Stimulated activated CD4-positive, alpha-beta T cell treated with anti-CD3 and anti-CD28 coated beads, Interleukin-12 subunit alpha, Interleukin-12 subunit beta, amount 100 ng/mL, for 24 hours (primary cell): ENCODE measurements at regions not wholly inside any gene's neighbourhood (a gene's known extent, or its start where the extent isn't known, plus 50 kb on each side); places are given as distances from the start of the nearest gene placed in this dataset.
"Not testable (repeated sequence)": the region's sequence is repeated elsewhere in the genome, so short reads cannot be mapped to it uniquely, and the experiment has no call there.

Experiments
- DNase-seq, 2 experiments: peaks; one replicate each; pipeline ENCODE4 v3.0.0-alpha.2; 2020; ENCODE audit warnings: low read depth in 2 of 2

DNA sequence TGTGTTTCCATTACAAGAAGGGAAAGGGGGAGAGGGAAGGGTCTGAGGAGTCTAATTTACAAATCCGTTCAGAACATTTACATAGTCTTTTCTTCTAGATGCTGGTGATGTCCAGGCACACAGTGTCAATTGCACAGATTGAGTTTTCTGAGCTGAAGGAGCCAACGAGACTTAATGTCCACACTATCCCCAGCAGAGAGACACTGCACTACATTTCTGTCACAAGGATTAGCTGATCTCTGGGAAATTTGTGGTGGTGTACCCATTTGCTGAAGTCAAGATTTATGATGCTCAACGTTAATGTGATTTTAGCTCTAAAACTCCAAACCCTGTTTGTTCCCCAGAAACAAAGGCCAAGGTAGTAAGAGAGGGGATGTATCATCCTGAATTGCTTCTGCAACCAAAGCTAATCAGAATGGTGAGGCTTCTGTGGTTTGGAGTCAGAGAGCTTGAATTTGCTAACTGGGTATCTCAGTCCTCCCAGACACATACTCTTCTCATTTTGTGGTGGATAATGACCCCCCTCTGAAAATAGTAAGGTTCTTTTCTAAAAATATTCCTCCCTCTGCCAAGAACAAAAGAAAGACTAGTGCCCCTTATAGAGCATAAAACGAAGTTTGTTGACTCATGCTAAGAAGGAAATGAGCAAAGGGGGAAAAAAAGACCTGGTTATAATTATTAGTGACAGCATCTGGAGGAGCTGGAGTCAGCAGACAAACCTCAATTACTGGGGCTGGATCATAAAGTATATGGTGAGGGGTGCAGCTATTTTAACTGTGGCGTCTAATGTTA lies 416.9 kb downstream of the PSAT1 start:
- DNase-seq: no peak

DNA sequence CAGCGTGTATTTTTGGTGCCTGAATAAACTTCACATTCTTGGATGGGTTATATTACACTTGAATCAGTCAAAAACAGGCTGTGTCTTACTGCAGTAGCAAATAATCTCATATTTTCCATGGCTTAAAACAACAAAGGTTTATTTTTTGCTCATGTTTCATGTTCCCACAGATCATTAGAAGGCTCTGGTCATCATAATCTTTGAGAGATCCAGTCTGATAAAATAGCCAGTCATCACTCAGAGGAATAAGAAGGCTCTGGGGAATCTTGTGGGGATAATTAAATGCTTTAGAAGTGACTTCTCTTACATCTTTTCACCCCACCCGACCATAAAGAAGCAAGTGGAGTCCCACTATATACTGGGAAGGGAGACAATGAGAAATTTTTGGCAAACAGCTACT lies 417.7 kb downstream of the PSAT1 start:
- DNase-seq: no peak

DNA sequence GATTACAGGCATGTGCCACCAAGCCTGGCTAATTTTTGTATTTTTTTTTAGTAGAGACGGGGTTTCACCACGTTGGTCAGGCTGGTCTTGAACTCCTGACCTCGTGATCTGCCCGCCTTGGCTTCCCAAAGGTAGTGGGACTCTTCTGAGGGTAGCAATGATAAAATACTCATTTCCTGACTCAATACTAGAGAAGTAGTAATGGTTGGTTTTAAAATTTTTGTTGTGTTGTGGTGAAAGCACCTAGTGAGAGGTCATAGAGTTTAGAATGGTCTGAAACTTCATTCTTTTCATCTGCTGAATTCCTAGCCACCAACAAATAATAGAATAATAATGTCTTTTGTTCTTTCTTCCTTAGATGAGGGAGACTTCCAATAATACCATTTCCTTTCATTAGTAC lies 422.1 kb downstream of the PSAT1 start:
- DNase-seq: not testable (repeated sequence)

DNA sequence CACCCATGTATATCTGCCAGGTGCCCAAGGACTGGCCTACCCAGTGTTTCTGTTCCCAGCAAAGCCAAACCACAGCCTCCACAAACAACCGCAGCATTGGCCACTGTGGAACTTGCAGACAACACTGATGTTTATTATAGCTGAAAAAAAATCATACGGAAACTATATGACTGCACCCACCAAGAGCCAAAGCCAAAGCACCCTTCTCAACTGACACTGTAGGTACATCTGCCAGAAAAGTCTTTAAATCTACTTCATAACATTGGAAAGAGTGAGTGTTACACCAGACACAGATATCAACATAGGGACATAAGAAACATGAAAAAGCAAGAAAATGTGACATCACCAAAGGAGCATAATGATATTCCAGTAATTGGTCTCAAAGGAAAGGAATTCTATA lies 428.0 kb downstream of the PSAT1 start:
- DNase-seq: no peak

DNA sequence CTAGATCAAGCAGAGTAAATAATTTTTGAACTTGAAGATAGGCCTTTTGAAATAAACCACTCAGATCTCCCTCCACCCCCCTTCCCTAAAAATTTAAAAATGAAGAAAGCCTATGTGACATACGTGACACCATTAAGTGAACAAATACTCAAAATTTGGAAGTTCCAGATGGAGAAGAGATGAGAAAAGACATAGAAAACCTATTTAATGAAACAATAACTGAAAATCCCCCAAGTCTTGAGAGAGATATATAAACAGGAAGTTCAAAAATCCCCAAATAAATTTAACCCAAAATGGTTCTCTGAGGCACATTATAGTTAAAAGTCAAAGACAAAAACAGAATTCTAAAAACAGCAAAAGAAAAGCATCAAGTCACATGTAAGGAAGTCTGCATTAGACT lies 428.6 kb downstream of the PSAT1 start:
- DNase-seq: no peak

DNA sequence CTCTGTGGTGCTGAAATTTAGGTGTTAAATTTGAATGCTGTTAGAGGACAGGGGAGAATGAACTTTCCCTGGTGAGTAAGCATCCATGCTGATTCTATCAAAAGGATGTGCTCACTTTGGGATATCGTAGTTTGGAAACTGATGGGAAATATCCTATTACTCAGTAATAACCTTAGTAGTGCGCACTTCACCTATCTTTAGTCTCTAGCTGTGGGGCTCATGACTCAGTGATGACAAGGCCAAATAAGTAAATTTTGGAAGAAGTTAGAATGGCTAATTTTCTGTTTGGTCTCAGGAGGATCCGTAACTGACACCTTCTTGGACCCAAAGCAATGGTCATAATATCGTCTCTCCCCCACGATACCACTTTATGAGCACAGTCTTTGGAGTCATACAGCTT lies 448.4 kb downstream of the PSAT1 start:
- DNase-seq: no peak

DNA sequence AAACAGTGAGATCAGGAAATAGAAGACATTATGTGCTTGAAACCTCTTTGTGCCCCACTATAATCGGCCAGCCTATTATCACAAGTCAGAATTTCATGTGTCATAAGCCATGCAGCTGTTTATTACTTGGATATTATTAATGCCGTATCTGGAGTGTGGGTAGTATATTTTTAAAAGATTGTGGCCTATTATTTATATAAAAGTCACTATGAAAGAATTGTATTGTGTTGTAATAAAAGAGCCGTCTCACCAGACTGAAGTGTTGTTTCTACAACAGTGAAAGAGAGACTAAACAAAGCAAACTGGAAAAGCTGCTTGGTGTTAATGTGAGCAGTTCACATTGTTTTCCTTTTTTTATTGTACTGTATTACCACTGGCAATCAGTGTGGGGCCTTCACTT lies 449.1 kb downstream of the PSAT1 start:
- no peak for DNase-seq

DNA sequence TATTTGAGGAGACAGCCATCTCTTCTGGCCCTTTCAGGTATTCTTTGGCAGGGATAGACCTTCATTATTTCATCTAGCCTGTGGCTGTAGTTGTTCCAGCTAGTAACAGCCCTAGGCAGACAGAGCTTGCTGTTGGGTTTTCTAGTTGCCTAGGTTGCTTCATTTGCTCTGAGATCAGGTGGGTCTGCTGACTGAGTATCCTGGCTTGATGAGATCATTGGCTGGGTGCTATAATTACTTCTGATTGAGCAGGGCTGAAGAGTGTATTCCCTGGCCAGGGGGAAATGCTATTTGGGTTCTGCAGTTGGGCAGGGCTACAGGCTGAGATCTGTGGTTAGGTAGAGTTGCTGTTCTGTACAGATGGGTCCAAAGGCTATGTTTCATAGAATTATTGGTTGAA lies 456.1 kb downstream of the PSAT1 start:
- DNase-seq: no peak

DNA sequence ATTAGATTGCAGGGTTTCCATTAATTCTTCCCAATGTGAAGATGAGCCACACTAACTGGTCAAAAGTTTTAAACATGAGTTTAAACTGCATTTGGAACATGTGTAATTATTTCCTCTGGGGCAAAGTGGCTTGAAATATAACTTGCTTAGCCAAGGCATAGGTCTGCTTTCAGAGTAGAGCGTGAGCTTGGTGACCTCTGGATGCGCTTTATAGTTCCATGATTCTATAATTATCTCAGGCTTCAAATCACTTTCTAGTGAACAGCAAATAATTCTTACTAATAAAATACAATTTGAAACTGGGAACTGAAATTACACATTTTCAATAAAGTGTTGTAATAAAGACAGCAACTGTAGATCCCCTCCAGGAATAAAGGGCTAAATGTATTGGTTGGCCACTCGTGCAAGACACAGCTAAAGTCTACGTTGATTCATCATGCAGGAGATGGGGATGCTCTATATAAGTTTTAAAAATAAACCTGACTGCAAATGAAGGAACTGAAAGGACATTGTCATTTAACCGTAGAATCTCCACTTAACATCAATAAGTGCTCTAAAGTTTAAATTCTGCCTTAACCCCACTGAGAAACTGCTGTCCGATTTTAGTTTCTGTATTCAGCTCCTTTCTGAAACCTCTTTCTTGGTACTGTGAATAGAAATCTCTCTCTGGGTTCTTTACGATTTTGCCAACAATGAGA lies 460.0 kb downstream of the PSAT1 start:
- no peak for DNase-seq

DNA sequence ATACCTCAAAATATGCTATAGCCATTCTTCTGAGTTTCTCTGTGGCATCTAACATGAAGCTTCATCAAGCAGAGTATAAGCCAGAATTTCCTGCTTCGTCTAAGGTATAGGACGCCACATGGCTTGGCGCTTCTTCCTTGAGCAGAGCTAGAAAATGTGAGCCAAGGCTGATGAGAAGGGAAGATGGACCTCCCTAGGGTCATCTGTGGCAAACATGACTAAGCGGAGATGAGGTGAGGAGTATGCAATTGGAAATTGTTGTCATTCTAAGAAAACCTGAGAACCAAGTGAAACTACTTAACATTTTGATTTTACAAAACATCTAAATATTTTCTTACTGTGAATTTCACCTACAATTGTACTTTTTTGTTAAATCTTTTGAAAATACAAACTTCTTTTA lies 466.5 kb downstream of the PSAT1 start:
- DNase-seq: no peak

DNA sequence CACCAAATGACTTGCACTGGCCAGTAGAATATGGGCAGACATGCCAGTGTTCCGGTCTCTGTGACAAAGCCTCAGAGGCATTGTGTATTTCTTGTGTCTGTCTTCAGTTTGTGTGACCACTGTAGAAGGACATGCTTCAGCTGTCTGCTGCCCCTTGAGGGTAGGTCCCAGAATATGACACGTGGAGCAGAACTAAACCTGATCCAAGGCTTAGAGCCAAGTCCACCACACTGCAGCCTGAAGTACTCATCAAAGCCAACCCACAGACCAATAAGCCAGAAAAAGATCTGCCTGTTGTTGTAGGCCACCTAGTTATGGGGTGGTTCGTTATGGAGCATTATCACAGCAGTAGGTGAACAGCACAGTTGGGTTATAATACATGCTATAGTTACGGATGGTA lies 468.9 kb downstream of the PSAT1 start:
- no peak for DNase-seq

DNA sequence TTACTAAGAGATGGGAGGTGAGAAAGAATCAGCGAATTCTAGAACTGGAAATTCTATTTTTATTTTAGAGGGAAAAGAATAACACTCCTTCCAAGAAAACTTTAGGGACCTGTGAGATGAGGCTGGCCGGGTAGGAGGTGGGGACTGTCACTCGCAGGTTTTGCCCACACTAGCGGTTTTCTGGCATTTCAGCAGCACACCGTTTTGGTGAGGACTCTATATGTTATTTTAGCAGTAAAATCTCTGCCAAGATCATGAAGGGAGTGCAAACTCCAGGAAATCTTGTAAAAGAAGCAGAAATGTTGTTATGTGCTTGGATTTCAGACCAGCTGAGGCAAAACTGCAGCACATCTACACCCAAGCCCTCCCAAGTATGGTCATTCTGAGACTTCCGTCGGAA lies 470.6 kb downstream of the PSAT1 start:
- no peak for DNase-seq

DNA sequence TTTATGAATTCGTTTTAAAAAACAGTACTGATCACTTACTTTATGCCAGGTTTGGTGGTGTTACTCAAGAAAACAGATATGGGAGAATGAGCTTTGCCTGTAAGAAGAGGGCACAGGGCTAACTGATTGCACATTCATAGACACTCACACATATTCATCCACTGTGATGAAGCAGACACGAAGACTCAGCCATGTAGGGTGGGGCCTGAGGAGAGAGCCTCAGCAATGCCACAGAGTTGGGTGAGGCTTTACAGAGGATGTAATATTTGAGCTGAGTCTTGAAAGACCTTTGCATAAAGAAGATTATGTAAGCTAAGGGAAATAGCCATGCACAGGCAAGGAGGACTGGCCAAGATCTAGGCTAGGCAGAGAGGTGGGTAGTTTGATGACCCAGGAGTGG lies 472.8 kb downstream of the PSAT1 start:
- no peak for DNase-seq

DNA sequence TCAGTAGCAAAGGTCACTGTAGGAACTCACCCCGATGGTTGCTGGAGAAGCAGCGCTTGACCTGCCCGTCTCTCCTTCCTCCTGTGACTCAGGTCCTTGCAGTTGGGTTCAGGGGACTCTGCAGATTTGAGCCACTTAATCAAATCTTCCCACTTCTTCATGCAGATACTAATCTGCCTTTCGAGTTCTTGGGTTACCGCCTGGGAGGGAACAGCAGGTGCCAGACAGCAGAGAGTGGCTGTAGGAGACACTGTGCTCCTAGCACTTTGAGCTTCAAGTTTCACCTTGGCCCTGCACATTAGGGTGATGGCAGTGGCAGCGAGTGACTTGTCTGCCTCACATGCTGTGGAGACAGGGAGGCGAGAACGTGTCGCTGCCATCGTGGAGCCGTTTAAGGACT lies 478.3 kb downstream of the PSAT1 start:
- no peak for DNase-seq

DNA sequence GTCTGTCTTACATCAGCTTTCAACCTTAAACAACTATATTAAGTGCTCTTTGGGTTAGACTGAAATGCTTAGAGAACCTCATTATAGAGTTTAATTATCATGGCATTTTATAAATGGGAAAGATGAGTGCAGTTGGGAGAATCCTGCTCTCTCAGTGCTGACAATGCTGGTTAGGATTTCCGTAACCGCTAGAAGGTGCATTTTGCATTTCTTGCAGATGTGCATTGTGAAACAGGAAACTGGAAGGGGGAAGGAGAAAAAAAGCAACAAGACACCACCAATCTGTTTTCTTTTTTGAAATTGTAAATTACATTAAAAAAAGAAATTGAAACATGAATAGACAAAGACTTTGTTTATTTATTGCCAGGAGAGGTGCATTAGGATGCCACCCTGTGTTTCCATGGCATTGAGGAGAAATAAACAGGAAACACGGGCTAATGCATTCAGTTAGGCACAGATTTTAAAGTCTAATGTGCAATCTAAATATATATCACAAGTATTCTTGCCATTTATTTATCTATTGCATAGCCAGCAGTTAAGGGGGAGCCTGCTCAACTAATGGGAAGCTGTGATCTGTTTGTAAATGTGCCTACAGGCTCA lies 478.9 kb downstream of the PSAT1 start:
- no peak for DNase-seq

DNA sequence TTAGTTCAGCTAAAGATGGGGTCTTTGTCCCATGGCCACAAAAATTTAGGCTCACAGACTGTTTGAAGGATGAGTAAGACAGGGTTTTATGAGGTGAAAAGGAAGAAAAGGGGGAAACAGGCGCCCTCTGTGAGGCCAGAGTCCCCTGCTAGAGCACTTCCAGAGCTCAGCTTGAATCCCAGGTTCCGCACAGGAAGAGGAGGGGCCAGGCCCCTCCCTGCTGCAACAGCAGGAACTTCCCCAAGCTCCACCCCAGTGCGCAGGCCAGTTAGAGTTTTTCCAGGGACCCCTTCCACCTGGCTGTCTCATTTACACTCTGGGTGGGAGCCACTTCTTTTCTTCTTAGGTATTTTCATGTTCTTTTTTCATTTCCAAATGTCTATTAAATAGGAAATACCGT lies 480.8 kb downstream of the PSAT1 start:
- DNase-seq: no peak

DNA sequence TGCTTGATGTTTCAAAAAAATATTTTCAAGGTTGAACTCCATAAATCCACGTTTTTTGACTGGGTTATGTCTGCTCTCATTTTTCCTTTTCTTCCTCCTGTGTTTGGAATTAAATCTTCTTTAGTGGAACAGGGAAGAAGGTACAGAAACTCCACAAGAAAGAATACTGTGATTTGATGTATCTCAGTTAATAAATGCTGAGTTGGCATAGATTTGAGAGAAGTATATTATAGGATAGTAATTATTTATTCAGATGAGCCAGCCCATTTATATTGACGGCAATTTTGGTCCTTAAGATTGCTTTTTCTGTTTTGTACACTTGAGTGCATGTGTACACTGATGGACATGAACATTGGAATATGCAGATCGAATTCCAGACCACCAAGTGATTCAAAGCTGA lies 481.4 kb downstream of the PSAT1 start:
- no peak for DNase-seq

DNA sequence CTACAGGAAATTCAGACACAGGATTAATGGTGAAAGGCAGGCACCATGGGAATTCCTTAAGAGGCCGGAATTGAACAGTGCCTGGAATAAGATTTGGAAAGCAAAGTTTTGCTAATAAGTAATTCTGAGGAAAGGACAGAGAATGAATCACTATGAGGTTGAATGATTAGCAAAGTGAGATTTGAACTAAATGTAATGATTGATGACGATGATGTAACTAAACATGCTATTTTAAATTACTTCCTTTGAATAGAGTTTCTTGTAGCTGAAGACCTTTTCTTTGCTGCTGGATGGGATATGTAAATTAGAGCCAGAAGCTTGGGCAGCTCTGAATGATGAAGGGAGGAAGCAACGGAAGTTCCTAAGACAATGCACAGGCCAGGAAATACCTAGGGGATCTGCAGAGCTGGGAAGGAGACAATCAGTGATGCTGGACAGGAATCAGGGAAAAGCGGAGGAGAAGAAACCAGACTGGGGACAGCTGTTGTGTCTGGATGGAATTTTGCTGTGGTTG lies 482.0 kb downstream of the PSAT1 start:
- no peak for DNase-seq

DNA sequence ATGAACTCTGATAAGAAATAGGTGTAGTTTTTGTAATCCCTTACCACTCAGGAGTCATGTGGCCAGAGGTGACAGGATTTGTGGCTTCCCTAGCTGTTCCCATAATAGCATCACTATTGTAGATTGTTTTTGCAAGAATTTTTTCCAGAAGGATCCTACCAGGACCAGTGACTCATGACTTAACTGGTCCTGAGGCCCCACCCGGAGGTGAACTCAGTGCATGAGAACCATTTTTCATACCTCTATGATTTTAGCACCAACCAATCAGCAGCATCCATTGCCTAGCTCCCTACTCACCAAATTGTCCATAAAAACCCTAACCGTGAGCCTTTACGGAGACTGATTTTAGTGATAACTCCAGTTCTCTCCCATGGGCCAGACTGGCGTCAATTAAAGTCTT lies 484.8 kb downstream of the PSAT1 start:
- no peak for DNase-seq

DNA sequence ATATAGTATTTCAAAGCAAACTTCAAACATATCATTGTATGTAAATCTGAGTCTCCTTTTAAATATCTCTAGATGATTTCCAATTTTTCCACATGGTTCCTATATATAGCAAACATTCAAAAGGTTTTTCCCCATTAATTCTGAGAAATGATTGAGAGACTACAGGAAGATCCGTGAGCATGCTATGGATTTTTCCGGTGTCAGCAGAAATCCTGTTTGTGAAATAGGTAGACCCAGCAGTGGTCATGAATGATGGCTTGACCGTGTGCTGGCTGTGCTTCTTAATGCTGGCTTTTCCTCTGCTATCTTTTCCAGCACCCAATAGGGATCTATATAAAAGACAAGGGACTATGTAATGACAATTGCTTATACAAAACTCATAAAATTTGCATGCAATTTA lies 485.3 kb downstream of the PSAT1 start:
- no peak for DNase-seq

DNA sequence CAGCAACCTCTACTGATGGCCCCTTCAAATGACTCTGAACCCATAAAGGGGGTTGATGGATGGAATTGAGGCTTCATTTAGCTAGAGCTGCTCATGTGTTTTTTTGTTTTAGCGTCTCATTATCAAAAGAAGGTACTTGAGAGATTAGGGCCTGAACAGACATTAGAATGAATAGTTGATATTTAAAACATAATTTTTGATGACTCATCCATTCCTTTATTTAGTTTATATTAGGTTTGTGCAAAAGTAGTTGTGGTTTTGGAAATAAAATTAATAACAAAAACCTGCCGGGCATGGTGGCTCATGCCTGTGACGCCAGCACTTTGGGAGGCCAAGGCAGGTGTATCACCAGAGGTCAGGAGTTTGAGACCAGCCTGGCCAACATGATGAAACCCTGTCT lies 485.9 kb downstream of the PSAT1 start:
- DNase-seq: no peak

DNA sequence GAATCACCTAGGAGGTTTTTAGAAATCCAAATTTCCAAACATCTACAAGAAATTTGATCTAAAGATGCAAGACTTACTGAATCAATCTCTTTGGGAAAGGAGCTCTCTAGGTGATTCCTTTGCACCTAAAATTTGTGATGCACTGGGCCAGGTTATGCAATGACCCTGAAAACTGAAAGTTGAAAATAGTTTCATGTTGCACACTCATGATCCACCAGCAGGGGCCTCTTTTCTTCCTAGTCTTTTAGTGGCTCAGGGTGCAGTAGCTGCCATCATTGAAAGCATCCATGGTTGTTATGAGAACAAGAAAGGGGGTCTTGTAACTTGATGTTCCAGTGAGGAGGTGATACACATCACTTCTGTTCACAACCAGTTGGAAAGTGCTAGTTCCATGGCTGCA lies 486.8 kb downstream of the PSAT1 start:
- no peak for DNase-seq

DNA sequence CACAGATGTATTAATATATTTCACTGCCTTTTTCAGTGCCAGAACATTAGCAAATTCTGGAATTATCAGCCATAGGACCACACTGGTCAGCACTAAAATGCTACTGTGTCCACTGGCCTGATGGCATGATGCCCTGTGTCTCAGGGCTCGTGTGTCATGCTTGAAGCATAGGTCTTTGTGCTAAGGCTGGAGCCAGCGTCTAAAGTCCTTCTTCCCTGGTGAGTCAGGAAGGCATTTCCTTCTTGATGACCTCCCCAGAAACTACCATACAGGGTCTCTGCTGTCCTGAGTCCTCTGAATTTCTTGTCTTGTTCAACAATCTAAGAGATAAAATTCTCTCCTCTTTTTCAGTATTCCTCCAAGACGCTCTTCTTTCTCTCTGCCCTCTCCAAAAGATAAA lies 489.9 kb downstream of the PSAT1 start:
- no peak for DNase-seq
